Activated naive CD4-positive, alpha-beta T cell treated with anti-CD3 and anti-CD28 coated beads, Interleukin-2, amount 50 U/mL, for 72 hours (primary cell): ENCODE measurements at regions not wholly inside any gene's neighbourhood (a gene's known extent, or its start where the extent isn't known, plus 50 kb on each side); places are given as distances from the start of the nearest gene placed in this dataset.

Experiments used
- ATAC-seq, 2 donors: fragments of 150-1000 bp; cut with Tn5 transposase; 2 replicates each; pipeline ENCODE4 v1.10.0; 2021; ENCODE audit warnings: mild to moderate bottlenecking in 2 of 2, moderate library complexity in 2 of 2
- DNase-seq, 2 donors: peaks; one replicate each; pipeline ENCODE4 v3.0.0; 2021 to 2022; ENCODE audit warnings: low spot score in 2 of 2
- H3K27ac Mint-ChIP-seq, 2 donors: one replicate each; pipeline ENCODE4 v1.8.0; 2022; ENCODE audit warnings: mild to moderate bottlenecking in 2 of 2, mixed read lengths in 2 of 2
- H3K36me3 Mint-ChIP-seq, 2 donors: one replicate each; pipeline ENCODE4 v1.8.0; 2022; ENCODE audit warnings: mixed read lengths in 2 of 2
- H3K9me3 Mint-ChIP-seq, 2 donors: one replicate each; pipeline ENCODE4 v1.8.0; 2022; ENCODE audit warnings: mixed read lengths in 2 of 2

DNA sequence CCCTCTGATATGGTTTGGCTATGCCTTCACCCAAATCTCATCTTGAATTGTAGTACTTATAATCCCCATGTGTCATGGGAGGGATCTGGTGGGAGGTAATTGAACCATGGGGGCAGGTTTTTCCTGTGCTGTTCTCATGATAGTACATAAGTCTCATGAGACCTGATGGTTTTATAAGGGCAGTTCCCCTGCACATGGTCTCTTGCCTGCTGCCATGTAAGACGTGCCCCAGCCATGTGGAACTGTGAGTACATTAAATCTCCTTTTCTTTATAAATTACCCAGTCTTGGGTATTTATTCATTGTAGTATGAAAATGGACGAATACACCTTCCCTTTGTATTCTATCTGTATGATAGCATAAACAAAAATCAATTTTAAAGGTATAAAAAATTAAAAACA lies 333.4 kb upstream of the FBXO33 start:
- Mint-ChIP-seq H3K36me3 (peaks cover 0 to 5% of the 10 kb centered on the region in 2 donors), H3K27ac (no peak overlapping the region), H3K9me3 (no peaks in the 10 kb centered on the region)
- DNase-seq (no peak), ATAC-seq (no peak)

DNA sequence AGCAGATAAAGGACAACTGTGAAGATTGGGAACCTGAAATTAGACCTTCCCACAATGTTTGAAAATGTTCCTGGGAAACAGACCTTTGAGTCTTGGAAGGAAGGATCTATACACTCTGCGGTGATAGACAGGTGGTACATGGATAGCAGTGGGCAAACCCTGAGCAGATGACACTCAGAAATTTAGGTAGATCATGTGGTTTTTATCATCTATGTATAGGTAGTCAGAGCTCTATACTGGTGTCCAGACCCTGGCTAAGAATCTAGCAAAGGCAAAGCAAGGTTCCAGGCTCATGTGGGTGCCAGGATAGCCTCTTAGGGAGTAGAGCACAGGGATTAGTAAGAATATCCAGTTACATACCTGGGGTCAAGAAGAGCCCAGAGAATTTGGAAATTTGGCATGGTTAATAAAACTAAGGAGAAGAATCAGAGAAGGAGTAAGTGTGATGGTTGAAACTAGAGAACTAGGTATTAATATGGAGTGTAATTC lies 331.2 kb upstream of the FBXO33 start:
- H3K27ac Mint-ChIP-seq: peak overlapping the region in 1 of 2 donors; percentile 67
- ATAC-seq (no peak), DNase-seq (no peak)

DNA sequence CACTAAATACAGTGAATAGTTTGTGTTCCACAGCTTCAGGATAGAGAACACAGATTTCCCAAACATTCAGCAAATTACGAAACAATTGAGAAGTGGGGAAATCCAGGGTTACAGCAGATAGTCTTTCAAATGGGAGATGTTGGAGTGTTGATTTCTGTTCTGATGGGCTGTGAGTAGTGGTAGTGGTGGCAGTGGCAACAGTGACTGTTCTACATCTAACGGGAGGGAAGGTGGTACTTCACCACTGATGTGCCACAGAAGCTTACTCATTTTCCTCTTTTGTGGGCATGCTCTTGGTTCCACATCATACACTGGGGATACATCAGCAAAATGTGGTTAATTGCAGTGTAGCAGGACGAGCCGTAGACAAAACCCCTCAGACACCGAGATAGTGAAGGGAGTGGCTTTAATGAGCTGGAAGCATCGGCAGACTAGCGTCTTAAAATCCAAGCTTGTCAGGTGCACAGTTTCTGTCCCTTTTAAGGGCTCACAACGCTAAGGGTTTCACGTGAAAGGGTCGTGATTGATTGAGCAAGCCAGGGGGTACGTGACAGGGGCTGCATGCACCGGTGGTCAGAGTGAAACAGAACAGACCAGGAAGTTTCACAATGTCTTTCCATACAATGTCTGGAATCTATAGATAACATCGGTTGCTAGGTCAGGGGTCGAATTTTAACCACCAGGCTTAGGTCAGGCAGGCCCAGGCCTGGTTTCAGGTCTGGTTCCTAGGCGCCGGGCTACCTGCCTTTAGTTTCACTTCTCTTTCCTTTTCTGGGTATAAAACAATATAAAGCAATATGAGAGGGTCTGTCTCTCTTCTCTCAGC lies 330.6 kb upstream of the FBXO33 start:
- Mint-ChIP-seq H3K9me3 (no peaks in the 10 kb centered on the region), H3K27ac (peak overlapping the region in 1 of 2 donors; percentile 67), H3K36me3 (peaks cover 0 to 5% of the 10 kb centered on the region in 2 donors)
- peak; percentile 91 to 98 for ATAC-seq
- peak in 1 of 2 donors; percentile 62 for DNase-seq

More for the DNA sequence above, 331.2 kb upstream of the FBXO33 start:
- peaks cover 0 to 5% of the 10 kb centered on the region in 2 donors for H3K36me3 Mint-ChIP-seq
- H3K9me3 Mint-ChIP-seq: no peaks in the 10 kb centered on the region

DNA sequence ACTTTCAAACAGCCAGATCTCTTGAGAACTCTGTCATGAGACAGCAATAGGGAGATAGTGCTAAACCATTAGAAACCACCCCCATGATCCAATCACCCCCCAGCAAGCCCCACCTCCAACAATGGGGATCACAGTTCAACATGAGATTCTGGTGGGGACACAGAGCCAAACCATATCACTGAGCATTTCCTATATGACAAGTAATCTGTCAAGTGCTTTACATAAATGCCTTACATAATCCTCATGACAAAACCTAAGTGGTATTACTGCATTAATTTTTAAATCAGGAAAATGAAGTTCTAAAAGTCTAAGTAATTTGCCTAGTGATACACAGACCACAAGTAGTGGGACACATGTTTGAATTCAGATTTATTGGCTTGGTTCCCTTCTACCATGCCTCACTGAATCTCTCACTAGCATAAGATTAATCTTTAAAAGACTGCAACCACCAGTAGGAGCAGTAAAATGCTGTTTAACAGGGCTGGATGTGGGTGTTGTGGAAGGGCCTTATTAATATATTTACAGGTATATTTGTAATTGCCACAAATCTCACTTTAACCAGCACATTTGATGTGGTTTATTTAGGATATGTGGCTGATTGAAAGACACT lies 323.1 kb upstream of the FBXO33 start:
- ATAC-seq (no peak), DNase-seq (no peak)
- Mint-ChIP-seq H3K27ac (no peak overlapping the region), H3K36me3 (peaks cover 0 to 7% of the 10 kb centered on the region in 2 donors), H3K9me3 (peaks cover 0 to 1% of the 10 kb centered on the region in 2 donors)

DNA sequence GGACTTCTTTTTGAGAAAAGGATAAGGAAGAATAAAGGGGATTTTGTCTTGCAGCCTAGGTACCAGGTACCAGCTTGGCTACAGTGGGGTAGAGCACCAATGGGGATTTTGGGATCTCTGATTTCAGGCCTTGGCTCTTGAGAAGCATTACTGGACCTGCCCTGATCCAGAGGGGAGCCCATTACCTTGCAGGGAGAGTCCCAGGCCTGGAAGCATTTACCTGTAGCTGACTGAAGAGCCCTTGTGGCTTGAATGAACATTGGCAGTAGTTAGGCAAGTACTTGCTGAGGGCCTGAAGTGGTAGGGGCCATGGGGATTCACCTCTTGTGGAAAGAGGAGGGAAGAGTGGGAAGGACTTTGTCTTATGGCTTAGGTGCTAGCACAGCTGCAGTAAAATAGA lies 308.2 kb upstream of the FBXO33 start:
- Mint-ChIP-seq H3K36me3 (no peaks in the 10 kb centered on the region), H3K9me3 (peaks cover 4 to 9% of the 10 kb centered on the region in 2 donors), H3K27ac (no peak overlapping the region)
- DNase-seq (no peak), ATAC-seq (no peak)

DNA sequence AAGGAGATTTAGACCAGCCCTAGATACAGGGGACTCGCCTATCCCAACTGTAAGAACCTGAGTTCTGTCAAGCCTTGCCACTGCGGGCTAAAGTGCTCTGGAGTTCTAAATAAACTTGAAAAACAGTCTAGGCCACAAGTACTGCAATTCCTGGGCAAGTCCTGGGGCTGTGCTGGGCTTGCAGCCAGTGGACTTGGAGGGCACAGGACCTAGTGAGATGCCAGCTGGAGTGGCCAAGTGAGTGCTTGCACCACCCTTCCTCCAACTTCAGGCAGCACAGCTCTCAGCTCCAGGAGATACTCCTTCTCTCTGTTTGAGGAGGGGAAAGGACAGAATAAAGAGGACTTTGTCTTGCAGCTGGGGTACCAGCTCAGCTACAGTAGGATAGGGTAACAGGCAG lies 307.6 kb upstream of the FBXO33 start:
- no peak overlapping the region for H3K27ac Mint-ChIP-seq
- ATAC-seq (no peak), DNase-seq (no peak)
- no peaks in the 10 kb centered on the region for H3K36me3 Mint-ChIP-seq
- H3K9me3 Mint-ChIP-seq: peaks cover 4 to 11% of the 10 kb centered on the region in 2 donors

DNA sequence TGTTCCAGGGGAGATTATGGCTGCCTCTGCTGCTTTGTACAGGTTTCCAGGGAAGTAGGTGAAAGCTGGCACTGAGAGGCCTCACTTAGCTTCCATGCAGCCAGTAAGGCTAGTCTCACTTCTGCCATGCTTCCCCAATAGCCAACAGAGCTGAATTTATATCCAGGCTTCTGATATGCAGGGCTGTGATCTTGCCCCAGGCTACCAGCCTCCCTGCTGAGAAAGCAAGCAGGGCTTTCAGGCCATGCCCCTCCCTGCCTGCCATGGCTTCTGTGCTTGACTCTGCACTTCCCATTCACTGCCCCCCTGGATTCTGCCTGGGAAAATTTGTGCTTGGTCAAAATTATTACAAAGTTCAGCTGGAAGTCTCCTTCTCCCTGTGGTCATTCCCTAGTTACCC lies 302.1 kb upstream of the FBXO33 start:
- H3K27ac Mint-ChIP-seq: no peak overlapping the region
- no peak for ATAC-seq
- H3K36me3 Mint-ChIP-seq: peaks cover 0 to 8% of the 10 kb centered on the region in 2 donors
- peaks cover 10 to 15% of the 10 kb centered on the region in 2 donors for H3K9me3 Mint-ChIP-seq
- DNase-seq: no peak

DNA sequence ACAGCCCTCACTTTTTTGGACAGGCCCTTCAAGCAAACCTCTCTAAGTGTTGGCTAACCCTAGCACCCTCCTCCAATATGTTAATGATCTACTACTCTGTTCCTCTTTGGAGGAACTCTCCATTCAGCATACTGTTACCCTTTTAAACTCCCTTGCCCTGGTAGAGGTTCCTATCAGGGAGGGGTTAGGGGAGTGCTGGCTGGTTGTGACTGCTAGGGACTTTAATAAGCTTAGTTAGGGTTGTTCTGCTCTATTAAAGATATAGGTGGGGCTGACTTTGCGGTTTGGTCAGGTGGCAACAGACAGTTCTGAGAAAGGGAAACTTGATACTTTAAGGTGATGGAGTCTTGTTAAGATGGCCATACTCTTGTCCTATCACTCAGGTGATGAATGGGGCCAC lies 301.5 kb upstream of the FBXO33 start:
- Mint-ChIP-seq H3K27ac (no peak overlapping the region), H3K9me3 (peaks cover 10 to 15% of the 10 kb centered on the region in 2 donors), H3K36me3 (peaks cover 0 to 8% of the 10 kb centered on the region in 2 donors)
- no peak for ATAC-seq
- DNase-seq: no peak

DNA sequence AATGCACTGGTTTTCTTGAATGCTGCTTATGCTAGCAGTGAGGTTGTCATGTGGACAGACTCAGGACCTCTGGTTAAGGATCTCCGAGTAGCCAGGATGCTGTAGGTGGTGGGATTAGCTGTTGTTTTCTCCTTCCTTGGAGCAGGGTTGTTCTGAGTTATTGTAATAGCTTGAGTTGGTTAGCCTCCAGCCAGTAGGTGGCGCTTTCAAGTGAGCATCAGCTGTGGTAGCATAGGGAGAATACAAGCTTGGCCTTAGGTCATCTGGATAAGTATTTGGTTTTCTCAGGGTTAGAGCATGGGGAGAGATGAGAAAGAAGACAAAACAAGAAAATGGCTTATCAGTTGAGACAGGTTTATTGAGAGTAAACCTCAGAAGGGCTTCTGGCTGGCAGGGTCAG lies 299.7 kb upstream of the FBXO33 start:
- DNase-seq (peak in 1 of 2 donors; percentile 31), ATAC-seq (no peak)
- Mint-ChIP-seq H3K27ac (no peak overlapping the region), H3K36me3 (peaks cover 0 to 8% of the 10 kb centered on the region in 2 donors), H3K9me3 (peaks cover 6 to 15% of the 10 kb centered on the region in 2 donors)

DNA sequence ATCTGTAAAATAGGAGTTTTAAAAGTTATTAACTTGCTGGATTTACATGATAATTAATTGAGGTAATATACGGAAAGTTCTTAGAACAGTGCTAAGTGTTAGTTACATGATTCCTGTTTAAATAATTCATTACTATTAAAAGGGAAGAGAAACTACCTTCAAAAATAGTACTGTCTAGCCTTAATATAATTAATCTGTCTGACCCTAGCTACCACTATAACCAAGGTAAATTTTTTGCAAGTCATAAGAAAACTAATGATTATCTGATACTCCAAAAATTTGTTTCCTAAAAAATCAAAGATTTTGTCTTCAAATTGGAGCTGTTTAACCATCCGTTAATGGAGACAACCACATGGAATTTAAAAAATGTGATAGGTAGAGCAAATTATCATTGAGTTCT lies 294.3 kb upstream of the FBXO33 start:
- Mint-ChIP-seq H3K9me3 (peaks cover 6 to 10% of the 10 kb centered on the region in 2 donors), H3K27ac (no peak overlapping the region), H3K36me3 (peaks cover 0 to 8% of the 10 kb centered on the region in 2 donors)
- ATAC-seq: no peak
- DNase-seq: no peak

DNA sequence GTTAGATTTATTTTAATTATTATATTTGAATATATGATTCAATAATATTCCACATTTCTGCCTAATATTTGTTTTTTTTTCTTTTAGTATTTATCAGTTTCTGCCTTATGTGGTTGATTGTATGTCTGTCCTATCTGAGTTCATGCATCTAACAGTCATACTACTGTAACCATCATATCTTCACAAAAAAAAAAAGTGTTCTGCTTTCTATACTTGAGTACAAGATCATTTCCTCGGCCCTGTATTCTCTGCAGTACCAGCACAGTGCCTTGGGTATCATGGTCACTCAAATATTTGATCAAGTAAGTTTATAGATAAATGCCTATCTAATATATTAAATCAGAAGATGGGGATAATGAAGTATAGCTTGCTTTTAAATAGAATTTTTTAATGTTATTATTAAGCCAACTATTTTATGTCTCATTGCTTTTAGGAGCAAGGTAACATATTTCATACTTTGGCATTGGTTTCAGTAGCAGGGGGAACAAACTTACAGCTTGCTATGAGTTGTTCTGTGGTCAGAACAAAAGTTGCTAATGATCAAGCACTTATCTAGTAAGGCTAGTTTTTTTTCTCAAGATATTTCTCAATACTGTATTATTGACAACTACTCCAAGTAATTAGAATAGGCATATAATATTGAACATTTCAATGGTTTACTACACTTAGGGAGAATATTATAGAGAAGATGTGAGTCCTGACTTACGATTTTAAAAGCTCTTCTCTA lies 290.5 kb upstream of the FBXO33 start:
- DNase-seq (no peak), ATAC-seq (no peak)
- Mint-ChIP-seq H3K27ac (no peak overlapping the region), H3K36me3 (no peaks in the 10 kb centered on the region), H3K9me3 (no peaks in the 10 kb centered on the region)

DNA sequence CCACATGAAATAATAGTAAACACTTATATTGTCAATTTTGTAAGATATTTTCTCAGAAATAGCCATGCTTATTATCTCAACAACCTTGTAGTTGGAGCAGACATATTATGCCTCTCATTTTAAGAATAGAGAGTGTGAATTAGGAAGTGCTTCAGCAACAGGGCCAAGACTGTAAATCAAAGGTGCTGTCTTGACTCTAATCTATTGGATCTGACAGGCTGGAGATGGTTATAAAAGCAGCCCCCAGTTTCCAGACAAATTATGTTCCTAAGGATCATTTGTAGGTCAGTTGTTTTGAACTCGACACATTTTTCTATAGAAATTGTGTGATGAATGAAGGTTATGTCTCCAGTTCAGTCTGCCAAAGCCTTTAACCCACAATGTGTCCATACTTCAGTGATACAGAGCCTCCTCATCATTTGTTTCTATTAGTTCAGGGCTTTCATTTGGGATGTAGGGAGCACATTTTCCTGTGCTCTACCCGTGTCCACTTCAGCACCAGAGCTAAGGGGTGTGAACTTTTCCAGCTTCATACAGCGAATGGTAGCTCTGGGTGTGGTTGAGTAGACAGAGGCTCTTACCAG lies 284.8 kb upstream of the FBXO33 start:
- Mint-ChIP-seq H3K36me3 (no peaks in the 10 kb centered on the region), H3K27ac (no peak overlapping the region), H3K9me3 (peaks cover 5 to 7% of the 10 kb centered on the region in 2 donors)
- DNase-seq (no peak), ATAC-seq (no peak)

DNA sequence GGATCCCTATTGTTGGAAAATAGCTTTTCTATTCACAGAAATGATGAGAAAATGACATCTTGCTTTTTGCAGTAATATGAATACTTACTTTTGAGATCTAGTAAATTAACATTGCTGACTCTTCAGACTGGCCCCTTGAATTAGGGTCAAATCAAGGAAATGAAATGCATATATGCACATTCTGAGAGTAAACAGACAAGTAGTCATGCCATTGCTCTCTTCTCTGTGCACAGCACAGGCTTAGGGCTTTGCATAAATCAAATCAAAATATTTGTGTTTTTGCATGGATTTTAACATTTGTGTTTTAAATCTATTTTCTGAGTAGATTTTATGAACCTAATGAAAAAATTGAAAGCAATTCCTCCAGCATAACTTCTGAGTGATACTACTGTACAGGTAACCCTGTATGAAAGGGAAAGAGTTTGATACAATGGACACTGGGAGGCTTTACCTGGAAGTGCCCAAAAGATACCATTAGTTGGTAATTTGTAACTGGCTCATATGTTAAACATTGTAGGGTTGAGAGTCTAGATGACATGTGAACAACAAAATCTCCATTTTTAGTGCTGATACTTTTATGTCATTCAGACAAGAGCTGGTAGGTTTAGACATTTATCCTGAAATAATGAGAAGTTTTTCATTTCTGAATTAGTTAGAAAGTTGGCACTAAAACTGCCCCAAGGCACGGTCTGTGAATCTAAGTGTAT lies 280.2 kb upstream of the FBXO33 start:
- Mint-ChIP-seq H3K9me3 (peaks cover 8 to 23% of the 10 kb centered on the region in 2 donors), H3K27ac (no peak overlapping the region), H3K36me3 (peaks cover 0 to 5% of the 10 kb centered on the region in 2 donors)
- ATAC-seq: no peak
- DNase-seq: no peak

DNA sequence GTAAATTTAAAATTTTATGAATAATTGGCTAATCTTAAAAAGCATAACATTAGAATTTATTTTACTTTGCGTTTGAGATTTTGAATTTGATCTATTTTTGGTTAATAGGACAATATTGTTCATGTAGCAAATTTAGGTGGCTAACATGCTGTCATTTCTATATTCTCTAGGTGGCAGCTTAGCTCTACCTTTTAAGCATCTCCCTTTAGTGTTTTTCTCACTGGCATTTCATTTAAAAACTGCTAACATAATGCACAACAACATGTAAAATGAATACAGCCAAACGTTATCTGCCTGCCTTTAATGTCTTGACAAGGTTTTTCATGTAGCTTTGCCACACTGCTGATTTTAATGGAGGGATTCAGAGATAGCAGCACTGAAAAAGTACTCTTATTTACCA lies 272.4 kb upstream of the FBXO33 start:
- peaks cover 12 to 18% of the 10 kb centered on the region in 2 donors for H3K36me3 Mint-ChIP-seq
- peaks cover 9 to 24% of the 10 kb centered on the region in 2 donors for H3K9me3 Mint-ChIP-seq
- DNase-seq: no peak

DNA sequence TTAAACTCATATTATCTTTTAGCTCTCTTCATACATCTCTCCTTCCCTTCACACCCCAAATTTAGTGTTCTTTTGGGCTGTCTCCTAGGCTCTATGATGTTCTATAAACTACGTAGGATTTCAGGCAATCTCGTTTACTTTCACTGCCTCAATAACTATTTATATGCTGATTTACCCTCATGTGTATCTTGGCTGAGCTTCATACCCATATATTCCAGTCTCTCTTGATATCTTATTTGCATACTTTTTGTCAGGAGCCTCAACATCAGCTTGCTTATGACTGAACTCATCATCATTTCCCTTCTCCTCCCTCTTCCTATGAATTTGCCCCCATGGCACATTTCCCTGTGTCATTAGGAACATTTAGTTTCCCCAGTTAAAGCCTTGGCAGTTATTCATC lies 262.1 kb upstream of the FBXO33 start:
- DNase-seq (no peak), ATAC-seq (no peak)
- H3K9me3 Mint-ChIP-seq: peaks cover 6 to 12% of the 10 kb centered on the region in 2 donors
- H3K36me3 Mint-ChIP-seq: no peaks in the 10 kb centered on the region
- no peak overlapping the region for H3K27ac Mint-ChIP-seq

More for the DNA sequence above, 272.4 kb upstream of the FBXO33 start:
- ATAC-seq: no peak
- no peak overlapping the region for H3K27ac Mint-ChIP-seq

DNA sequence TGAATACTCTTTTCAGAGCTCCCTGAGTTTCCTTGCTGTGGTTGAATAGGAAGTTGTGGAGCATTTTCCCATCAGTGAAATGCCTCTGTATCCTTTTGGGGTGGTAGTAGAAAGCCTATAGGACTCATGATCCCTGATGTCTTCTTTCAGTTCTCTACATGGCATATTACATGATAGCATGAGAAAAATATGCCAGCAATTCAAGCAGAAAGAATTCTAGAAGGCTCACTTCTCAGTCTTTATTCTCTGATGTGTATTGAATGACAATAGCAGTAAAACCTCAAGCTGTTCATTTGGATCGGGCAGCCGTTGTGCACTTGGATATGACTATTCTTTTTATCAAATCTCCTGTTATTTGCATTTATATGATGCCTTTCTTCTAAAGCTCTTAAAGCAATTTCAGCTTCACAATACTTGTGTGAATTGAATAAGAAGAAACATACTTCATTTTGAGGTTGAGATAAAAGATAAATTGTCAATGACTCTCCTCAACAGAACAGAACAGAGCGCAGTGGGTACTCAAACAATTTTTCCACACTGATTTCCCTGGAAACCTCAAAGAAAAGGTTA lies 251.5 kb upstream of the FBXO33 start:
- Mint-ChIP-seq H3K36me3 (no peaks in the 10 kb centered on the region), H3K27ac (no peak overlapping the region), H3K9me3 (peaks cover 0 to 4% of the 10 kb centered on the region in 2 donors)
- no peak for DNase-seq
- ATAC-seq: no peak
